Fibroblast of skin of back (primary cell): ENCODE measurements at regions not wholly inside any gene's neighbourhood (a gene's known extent, or its start where the extent isn't known, plus 50 kb on each side); places are given as distances from the start of the nearest gene placed in this dataset.
A peak's percentile ranks its signal among the peaks of the same experiment; 100 is the strongest.

Experiments used
- DNase-seq: peaks from one replicate; pipeline ENCODE4 v3.0.0-alpha.2; 2013

- peak; percentile 53 for DNase-seq
Observed at GRCh38 chr20:47875297-47876025, 90.2 kb upstream of the SULF2 start.

- DNase-seq, result no peak
Observed at GRCh38 chr20:47872341-47872740, 87.1 kb upstream of the SULF2 start.

GRCh38 chr20:47870475-47870874 is 85.2 kb upstream of the SULF2 start:
- no peak for DNase-seq

GRCh38 chr20:47868744-47869143 is 83.5 kb upstream of the SULF2 start:
- no peak for DNase-seq

GRCh38 chr20:47868236-47868635 is 83.0 kb upstream of the SULF2 start:
- no peak for DNase-seq

- no peak for DNase-seq
Observed at GRCh38 chr20:47867831-47868230, 82.5 kb upstream of the SULF2 start.

GRCh38 chr20:47866480-47866879 is 81.2 kb upstream of the SULF2 start:
- no peak for DNase-seq

GRCh38 chr20:47865912-47866311 is 80.6 kb upstream of the SULF2 start:
- DNase-seq, result no peak

GRCh38 chr20:47865451-47865850 is 80.2 kb upstream of the SULF2 start:
- DNase-seq, result no peak

GRCh38 chr20:47863981-47864380 is 78.7 kb upstream of the SULF2 start:
- DNase-seq, result no peak

- DNase-seq, result no peak
Observed at GRCh38 chr20:47863315-47863965, 78.2 kb upstream of the SULF2 start.

- DNase-seq, result no peak
Observed at GRCh38 chr20:47862574-47863240, 77.4 kb upstream of the SULF2 start.

- no peak for DNase-seq
Observed at GRCh38 chr20:47861116-47861515, 75.8 kb upstream of the SULF2 start.

- no peak for DNase-seq
Observed at GRCh38 chr20:47860049-47860830, 75.0 kb upstream of the SULF2 start.

GRCh38 chr20:47859278-47859677 is 74.0 kb upstream of the SULF2 start:
- peak; percentile 70 for DNase-seq

- peak; percentile 44 for DNase-seq
Observed at GRCh38 chr20:47857569-47858464, 72.5 kb upstream of the SULF2 start.

- DNase-seq, result no peak
Observed at GRCh38 chr20:47857187-47857568, 71.9 kb upstream of the SULF2 start.

- DNase-seq, result no peak
Observed at GRCh38 chr20:47855799-47856198, 70.5 kb upstream of the SULF2 start.

- DNase-seq, result peak; percentile 51
Observed at GRCh38 chr20:47854687-47855212, 69.5 kb upstream of the SULF2 start.

GRCh38 chr20:47851774-47852173 is 66.5 kb upstream of the SULF2 start:
- DNase-seq, result no peak

- DNase-seq, result no peak
Observed at GRCh38 chr20:47850146-47850545, 64.9 kb upstream of the SULF2 start.

GRCh38 chr20:47849596-47849995 is 64.3 kb upstream of the SULF2 start:
- DNase-seq, result no peak
